A673 (cell line): ENCODE measurements at regions not wholly inside any gene's neighbourhood (a gene's known extent, or its start where the extent isn't known, plus 50 kb on each side); places are given as distances from the start of the nearest gene placed in this dataset.
"Not testable (repeated sequence)": the region's sequence is repeated elsewhere in the genome, so short reads cannot be mapped to it uniquely, and the experiment has no call there.

Source experiments
- BruUV-seq: library from RNA; stranded (reverse); fragments of 400-500 nt; replicated peaks from 2 replicates; lab custom pipeline; 2021; lab: Mats Ljungman, UMichigan
- CTCF ChIA-PET: fragments of 300-600 bp; sonication (Branson Sonifier 250); formaldehyde crosslinking; loops from one replicate; lab custom pipeline; 2022; ENCODE audit warnings: antibody characterized with exemption; lab: Charles Lee
- POLR2A ChIA-PET: fragments of 300-600 bp; sonication (Branson Sonifier 250); formaldehyde crosslinking; loops from one replicate; lab custom pipeline; 2022; ENCODE audit warnings: antibody characterized with exemption; ENCODE audit not compliant: low non-redundant PET; lab: Charles Lee
- DNase-seq: peaks from one replicate; pipeline ENCODE4 v3.0.0-alpha.2; 2015; ENCODE audit warnings: low spot score
- H3K27ac ChIP-seq: fragments of 200-600 bp; sonication (generic); 2 replicates; pipeline ENCODE4 v1.5.1; 2016; ENCODE audit warnings: mixed run types, low read depth, mild to moderate bottlenecking, mixed read lengths, antibody characterized with exemption, low read length; ENCODE audit not compliant: poor library complexity, severe bottlenecking
- H3K27me3 ChIP-seq: fragments of 200-600 bp; sonication (generic); replicated peaks from 2 replicates; pipeline ENCODE4 v1.6.1; 2017; ENCODE audit warnings: mixed run types, low read depth, mild to moderate bottlenecking, mixed read lengths, antibody characterized with exemption, low read length; ENCODE audit not compliant: insufficient read depth, poor library complexity
- H3K36me3 ChIP-seq: fragments of 200-600 bp; sonication (generic); 2 replicates; pipeline ENCODE4 v1.6.1; 2016; ENCODE audit warnings: mixed run types, mild to moderate bottlenecking, mixed read lengths, antibody characterized with exemption, low read length; ENCODE audit not compliant: insufficient read depth, poor library complexity, severe bottlenecking
- H3K4me1 ChIP-seq: fragments of 200-600 bp; sonication (generic); 2 replicates; pipeline ENCODE4 v1.6.1; 2017; ENCODE audit warnings: mixed run types, mild to moderate bottlenecking, mixed read lengths, antibody characterized with exemption, low read length; ENCODE audit not compliant: insufficient read depth, poor library complexity, severe bottlenecking
- H3K4me3 ChIP-seq: fragments of 200-600 bp; sonication (generic); 2 replicates; pipeline ENCODE4 v1.5.1; 2016; ENCODE audit warnings: low read depth, mixed run types, mild to moderate bottlenecking, mixed read lengths, low read length; ENCODE audit not compliant: poor library complexity, severe bottlenecking
- H3K9me3 ChIP-seq: fragments of 200-600 bp; sonication (generic); 2 replicates; pipeline ENCODE4 v1.6.1; 2016; ENCODE audit warnings: mixed run types, low read depth, mild to moderate bottlenecking, mixed read lengths, antibody characterized with exemption, low read length; ENCODE audit not compliant: poor library complexity, severe bottlenecking
- EZH2 ChIP-seq: fragments of 200-600 bp; sonication (generic); IDR thresholded peaks from 2 replicates; pipeline ENCODE4 v1.6.1; 2017; ENCODE audit warnings: borderline replicate concordance, low read depth, mild to moderate bottlenecking, mixed read lengths, antibody characterized with exemption, low read length; ENCODE audit not compliant: poor library complexity, severe bottlenecking
- intact Hi-C: fragments of 100-400 bp; cut with micrococcal nuclease; formaldehyde crosslinking; loops from one replicate; pipeline ENCODE4 v1.10.0; 2022; ENCODE audit not compliant: unreplicated experiment
- TF ChIP-seq, protein P1 (sequence below): fragments of 300-800, 200-600 bp; sonication (generic); conservative IDR thresholded peaks from 2 replicates; pipeline ENCODE4 v1.5.1; 2017; ENCODE audit warnings: low read depth, mild to moderate bottlenecking, antibody characterized with exemption, low read length, moderate library complexity, mixed read lengths

DNA sequence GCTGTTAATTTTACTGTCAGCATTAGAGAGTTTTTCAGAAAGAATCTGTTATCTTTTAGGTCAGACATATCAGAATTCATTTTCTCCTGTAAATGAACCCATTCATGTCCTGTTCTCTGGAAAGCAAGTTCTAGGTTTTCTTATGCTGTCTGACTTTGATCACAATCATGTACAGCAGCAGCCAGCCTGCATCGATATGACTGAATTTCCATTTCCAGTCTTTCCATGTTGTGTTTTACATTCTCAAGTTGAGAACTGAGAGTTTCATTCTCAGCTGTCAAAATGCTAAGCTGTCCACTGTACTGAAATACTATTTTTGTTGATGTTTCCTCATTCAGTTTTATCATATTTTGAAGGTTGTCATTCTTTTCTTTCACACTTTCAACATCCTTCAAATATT, 103.3 kb upstream of the VOPP1 start:
- intact Hi-C loops, DNase-seq, BruUV-seq, CTCF ChIA-PET, H3K9me3 ChIP-seq, H3K36me3 ChIP-seq, H3K4me3 ChIP-seq, H3K27ac ChIP-seq, H3K27me3 ChIP-seq, POLR2A ChIA-PET, H3K4me1 ChIP-seq: not testable (repeated sequence)

DNA sequence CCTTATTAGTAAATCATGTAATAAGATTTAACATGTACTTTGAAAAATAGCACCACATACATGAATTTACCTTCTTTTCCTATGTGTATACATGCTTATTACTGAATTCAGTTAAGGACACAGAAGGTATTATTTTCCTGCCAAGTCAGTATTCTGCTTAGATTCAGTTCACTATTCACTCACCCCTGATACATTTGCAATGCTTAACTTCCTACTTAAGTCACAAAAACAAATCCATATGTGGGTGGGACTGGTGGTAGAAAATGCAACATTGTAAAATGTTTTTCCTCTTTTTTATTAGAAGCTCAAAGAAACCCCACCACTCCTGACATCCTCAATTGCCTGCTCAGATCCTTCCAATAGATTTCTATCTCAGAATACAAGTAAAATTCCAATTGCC, 101.2 kb upstream of the VOPP1 start:
- DNase-seq, H3K4me1 ChIP-seq, H3K27ac ChIP-seq, POLR2A ChIA-PET, BruUV-seq, intact Hi-C loops, H3K27me3 ChIP-seq, H3K36me3 ChIP-seq, CTCF ChIA-PET, H3K4me3 ChIP-seq, H3K9me3 ChIP-seq: not testable (repeated sequence)

DNA sequence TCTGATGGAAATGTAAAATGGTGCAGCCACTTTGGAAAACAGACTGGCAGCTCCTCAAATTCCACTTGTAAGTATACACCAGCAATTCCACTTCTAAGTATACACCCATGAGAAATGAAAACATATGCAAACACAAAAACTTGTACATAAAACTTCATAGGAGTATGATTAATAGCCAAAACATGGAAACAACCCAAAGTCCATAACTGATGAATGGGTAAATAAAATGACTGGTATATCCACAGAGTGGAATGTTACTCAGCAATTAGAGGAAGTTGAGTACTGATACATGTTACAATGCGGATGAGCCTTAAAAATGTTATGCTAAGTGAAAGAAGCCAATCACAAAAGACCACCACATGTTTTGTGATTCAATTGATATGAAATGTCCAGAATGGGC, 99.8 kb upstream of the VOPP1 start:
- CTCF ChIA-PET, H3K4me1 ChIP-seq, DNase-seq, H3K36me3 ChIP-seq, H3K27ac ChIP-seq, intact Hi-C loops, H3K4me3 ChIP-seq, POLR2A ChIA-PET, H3K9me3 ChIP-seq, H3K27me3 ChIP-seq, BruUV-seq: not testable (repeated sequence)

DNA sequence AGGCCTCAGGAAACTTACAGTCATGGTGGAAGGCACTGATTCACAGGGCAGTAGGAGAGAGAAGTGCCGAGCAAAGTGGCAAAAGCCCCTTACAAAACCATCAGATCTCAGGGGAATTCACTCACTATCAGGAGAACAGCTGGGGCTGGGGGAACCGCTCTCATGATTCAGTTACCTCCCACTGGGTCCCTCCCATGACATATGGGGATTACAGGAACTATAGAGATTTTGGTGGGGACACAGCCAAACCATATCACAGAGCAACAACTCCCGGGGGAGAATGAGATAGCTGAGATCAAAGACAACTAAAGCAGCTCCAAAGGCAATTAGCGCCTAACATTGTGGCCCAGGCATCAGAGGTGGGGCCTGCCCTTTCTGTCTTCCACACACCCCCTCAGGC, 85.4 kb upstream of the VOPP1 start:
- BruUV-seq = no TSS peak
- TF ChIP-seq, protein P1, sequence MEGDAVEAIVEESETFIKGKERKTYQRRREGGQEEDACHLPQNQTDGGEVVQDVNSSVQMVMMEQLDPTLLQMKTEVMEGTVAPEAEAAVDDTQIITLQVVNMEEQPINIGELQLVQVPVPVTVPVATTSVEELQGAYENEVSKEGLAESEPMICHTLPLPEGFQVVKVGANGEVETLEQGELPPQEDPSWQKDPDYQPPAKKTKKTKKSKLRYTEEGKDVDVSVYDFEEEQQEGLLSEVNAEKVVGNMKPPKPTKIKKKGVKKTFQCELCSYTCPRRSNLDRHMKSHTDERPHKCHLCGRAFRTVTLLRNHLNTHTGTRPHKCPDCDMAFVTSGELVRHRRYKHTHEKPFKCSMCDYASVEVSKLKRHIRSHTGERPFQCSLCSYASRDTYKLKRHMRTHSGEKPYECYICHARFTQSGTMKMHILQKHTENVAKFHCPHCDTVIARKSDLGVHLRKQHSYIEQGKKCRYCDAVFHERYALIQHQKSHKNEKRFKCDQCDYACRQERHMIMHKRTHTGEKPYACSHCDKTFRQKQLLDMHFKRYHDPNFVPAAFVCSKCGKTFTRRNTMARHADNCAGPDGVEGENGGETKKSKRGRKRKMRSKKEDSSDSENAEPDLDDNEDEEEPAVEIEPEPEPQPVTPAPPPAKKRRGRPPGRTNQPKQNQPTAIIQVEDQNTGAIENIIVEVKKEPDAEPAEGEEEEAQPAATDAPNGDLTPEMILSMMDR = no peak
- no peak for TF ChIP-seq EZH2
- ChIA-PET POLR2A (no interaction called here), CTCF (no interaction called here)
- Histone ChIP-seq H3K27me3 (no peaks in the 10 kb centered on the region), H3K9me3 (peaks cover 6% of the 10 kb centered on the region), H3K36me3 (no peaks in the 10 kb centered on the region), H3K4me3 (no peak overlapping the region), H3K27ac (peak overlapping the region; percentile 41), H3K4me1 (peaks cover 5% of the 10 kb centered on the region)
- intact Hi-C loops = no loop called here
- peak; percentile 63 for DNase-seq

DNA sequence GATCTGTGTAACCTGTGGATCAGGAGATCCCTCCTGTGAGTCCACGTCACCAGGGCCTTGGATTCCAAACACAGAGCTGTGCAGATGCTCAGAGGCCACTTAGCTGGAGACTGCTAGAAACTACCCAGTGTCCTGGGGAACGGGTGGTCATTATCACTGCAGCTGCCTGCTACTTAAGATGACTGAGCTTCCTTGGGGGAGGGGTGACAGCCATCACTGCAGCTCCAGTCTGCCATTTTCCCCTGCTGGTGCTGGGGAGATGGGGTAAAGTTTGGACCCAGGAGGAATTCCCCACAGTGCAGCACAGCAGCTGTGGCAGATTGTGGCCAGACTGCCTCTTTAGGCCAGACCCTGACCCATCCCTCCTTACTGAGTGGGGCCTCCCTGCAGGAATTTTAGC, 78.8 kb upstream of the VOPP1 start:
- Histone ChIP-seq H3K36me3 (no peaks in the 10 kb centered on the region), H3K4me3 (no peak overlapping the region), H3K27me3 (no peaks in the 10 kb centered on the region), H3K9me3 (no peaks in the 10 kb centered on the region), H3K4me1 (peaks cover 5% of the 10 kb centered on the region), H3K27ac (no peak overlapping the region)
- intact Hi-C loops = no loop called here
- ChIA-PET CTCF (no interaction called here), POLR2A (no interaction called here)
- BruUV-seq = no TSS peak
- DNase-seq = no peak
- no peak for TF ChIP-seq EZH2
- TF ChIP-seq, protein P1 = no peak
